Cardiac muscle cell (in vitro differentiated cells and primary cell): ENCODE measurements at regions not wholly inside any gene's neighbourhood (a gene's known extent, or its start where the extent isn't known, plus 50 kb on each side); places are given as distances from the start of the nearest gene placed in this dataset.
"Not testable (repeated sequence)": the region's sequence is repeated elsewhere in the genome, so short reads cannot be mapped to it uniquely, and the experiment has no call there.

ENCODE experiments used
- DNase-seq, 2 donors: peaks; one replicate each; pipeline versions ENCODE4 v3.0.0 to v3.0.0-alpha.2; 2010 to 2017; ENCODE audit warnings: low read depth in 1 of 2, low spot score in 1 of 2
- H3K27ac ChIP-seq: fragments of 200-600 bp; sonication (generic); 2 replicates; pipeline ENCODE4 v1.5.1; 2016
- H3K27me3 ChIP-seq: fragments of 200-600 bp; sonication (generic); 2 replicates; pipeline ENCODE4 v1.6.0; 2016; ENCODE audit warnings: control low read depth
- H3K36me3 ChIP-seq: fragments of 200-600 bp; sonication (generic); 2 replicates; pipeline ENCODE4 v1.5.1; 2016; ENCODE audit warnings: control low read depth
- H3K4me1 ChIP-seq: fragments of 200-600 bp; sonication (generic); 2 replicates; pipeline ENCODE4 v1.8.1; 2017; ENCODE audit warnings: low read depth, mild to moderate bottlenecking, mixed run types
- H3K4me3 ChIP-seq: fragments of 200-600 bp; sonication (generic); 2 replicates; pipeline ENCODE4 v1.5.1; 2016; ENCODE audit warnings: mild to moderate bottlenecking
- H3K9me3 ChIP-seq: fragments of 200-600 bp; sonication (generic); 2 replicates; pipeline ENCODE4 v1.5.1; 2017; ENCODE audit warnings: low read depth, mild to moderate bottlenecking, control low read depth
- TF ChIP-seq, protein P1 (sequence below): IDR thresholded peaks from 2 replicates; pipeline ENCODE4 v1.5.1; 2012; ENCODE audit warnings: low read depth, mild to moderate bottlenecking, low read length

DNA sequence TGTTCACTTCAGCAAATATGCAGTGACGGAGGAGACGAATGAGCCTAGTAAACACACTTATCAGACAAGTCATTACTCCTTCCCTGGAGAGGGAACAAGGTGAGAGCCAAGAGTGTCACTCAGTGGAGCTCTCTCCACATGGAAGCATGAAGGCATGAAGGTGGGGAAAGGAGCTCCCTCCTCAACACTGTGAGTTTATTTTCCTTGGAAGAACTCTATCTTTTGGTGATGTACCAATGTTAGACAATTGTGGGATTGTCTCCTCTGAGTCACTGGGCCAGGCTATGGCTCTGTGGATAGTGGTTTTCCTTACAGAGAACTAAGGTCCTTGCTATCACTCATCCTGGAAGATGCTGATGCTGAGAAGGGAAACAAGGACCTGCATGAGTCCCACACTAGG, 200.2 kb downstream of the CPEB2 start:
- no peak overlapping the region for H3K27ac ChIP-seq
- TF ChIP-seq, protein P1, sequence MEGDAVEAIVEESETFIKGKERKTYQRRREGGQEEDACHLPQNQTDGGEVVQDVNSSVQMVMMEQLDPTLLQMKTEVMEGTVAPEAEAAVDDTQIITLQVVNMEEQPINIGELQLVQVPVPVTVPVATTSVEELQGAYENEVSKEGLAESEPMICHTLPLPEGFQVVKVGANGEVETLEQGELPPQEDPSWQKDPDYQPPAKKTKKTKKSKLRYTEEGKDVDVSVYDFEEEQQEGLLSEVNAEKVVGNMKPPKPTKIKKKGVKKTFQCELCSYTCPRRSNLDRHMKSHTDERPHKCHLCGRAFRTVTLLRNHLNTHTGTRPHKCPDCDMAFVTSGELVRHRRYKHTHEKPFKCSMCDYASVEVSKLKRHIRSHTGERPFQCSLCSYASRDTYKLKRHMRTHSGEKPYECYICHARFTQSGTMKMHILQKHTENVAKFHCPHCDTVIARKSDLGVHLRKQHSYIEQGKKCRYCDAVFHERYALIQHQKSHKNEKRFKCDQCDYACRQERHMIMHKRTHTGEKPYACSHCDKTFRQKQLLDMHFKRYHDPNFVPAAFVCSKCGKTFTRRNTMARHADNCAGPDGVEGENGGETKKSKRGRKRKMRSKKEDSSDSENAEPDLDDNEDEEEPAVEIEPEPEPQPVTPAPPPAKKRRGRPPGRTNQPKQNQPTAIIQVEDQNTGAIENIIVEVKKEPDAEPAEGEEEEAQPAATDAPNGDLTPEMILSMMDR: no peak
- H3K4me3 ChIP-seq: no peak overlapping the region
- no peaks in the 10 kb centered on the region for H3K9me3 ChIP-seq
- peaks cover 15% of the 10 kb centered on the region for H3K4me1 ChIP-seq
- H3K27me3 ChIP-seq: no peaks in the 10 kb centered on the region
- no peak for DNase-seq
- no peaks in the 10 kb centered on the region for H3K36me3 ChIP-seq

DNA sequence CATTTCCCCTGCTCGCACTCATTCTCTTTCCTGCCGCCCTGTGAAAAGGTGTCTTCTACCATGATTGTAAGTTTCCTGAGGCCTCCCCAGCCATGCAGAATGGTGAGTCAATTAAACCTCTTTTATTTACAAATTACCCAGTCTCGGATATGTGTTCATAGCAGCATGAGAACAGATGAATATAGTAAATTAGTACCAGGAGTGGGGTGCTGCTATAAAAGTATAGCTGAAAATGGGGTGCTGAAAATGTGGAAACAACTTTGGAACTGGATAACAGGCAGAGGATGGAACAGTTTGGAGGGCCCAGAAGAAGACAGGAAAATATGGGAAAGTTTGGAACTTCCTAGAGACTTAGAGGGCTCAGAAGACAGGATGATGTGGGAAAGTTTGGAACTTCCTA, 204.2 kb downstream of the CPEB2 start:
- H3K36me3 ChIP-seq, H3K27me3 ChIP-seq, H3K27ac ChIP-seq, DNase-seq, H3K4me1 ChIP-seq, H3K9me3 ChIP-seq, H3K4me3 ChIP-seq: not testable (repeated sequence)

DNA sequence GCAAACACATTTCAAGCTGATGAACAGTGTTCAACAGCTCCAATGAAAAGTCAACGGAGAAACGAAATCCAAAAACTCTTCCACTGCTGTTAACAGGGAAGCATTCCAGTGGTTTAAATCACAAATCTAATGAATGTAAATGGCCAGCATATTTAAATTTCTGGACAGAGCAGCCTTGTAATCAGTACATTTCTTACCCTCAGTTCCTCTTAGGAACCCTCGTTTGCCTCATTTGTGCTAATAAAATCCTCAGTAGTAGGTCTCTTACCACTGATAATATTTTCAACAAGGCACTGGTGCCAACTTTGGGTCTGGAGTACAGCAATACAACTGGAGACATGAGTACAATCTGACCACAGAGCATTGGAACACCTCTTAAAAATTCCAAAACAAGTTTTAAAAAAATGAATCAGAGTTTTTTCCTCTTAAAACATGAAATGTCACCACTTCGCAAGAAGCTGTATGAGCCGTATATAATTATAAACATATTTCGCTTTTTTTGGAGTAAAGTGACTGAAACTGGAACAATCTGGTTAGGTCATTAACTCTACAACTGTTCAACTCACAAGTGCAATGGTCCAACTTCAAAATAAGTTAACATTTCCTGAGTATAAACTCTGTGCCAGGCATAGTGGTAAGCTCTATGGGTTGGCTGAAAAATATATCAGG, 211.2 kb downstream of the CPEB2 start:
- no peaks in the 10 kb centered on the region for H3K27me3 ChIP-seq
- TF ChIP-seq, protein P1: no peak
- peak in 1 of 2 donors; percentile 64 for DNase-seq
- H3K4me3 ChIP-seq: no peak overlapping the region
- H3K9me3 ChIP-seq: no peaks in the 10 kb centered on the region
- no peaks in the 10 kb centered on the region for H3K36me3 ChIP-seq
- H3K27ac ChIP-seq: no peak overlapping the region
- H3K4me1 ChIP-seq: no peaks in the 10 kb centered on the region

DNA sequence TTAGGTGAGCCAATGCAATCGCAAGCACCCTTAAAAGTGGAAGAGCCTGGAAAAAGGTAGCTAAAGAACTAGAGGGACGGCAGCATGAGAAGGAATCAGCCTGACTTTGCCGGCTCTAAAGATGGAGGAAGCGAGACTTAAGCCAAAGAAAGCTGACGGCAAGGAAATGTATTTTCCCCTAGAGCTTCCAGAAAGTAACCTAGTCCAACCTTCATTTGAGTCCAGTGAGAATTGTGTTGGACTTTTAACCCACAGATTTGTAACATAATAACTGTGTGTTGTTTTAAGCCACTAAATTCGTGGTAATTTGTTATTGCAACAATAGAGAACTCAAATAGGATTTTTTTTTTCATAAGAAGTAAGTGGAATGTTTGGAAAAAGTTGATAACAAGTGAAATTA, 212.7 kb upstream of the C1QTNF7 start:
- H3K9me3 ChIP-seq: no peaks in the 10 kb centered on the region
- H3K4me1 ChIP-seq: no peaks in the 10 kb centered on the region
- no peak overlapping the region for H3K4me3 ChIP-seq
- no peak overlapping the region for H3K27ac ChIP-seq
- TF ChIP-seq, protein P1: no peak
- DNase-seq: no peak
- H3K36me3 ChIP-seq: no peaks in the 10 kb centered on the region
- no peaks in the 10 kb centered on the region for H3K27me3 ChIP-seq

DNA sequence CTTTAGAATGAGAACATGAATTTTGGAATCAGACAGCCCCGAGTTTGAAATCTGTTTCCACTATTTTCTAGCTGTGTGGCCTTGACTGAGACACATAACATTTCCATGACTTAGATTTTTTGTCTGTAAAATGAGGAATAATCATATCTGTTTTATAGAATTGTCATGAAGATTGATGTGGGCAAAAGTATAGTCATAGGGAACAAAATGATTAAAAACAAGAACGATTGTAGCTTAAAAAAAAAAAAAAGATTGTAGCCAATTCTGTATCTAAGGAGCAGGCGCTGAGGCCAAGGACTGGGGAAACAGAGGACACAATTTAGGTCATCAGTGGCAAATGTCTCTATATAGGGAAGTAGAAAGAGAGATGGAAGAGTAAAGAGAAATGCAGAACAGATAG, 201.6 kb upstream of the C1QTNF7 start:
- DNase-seq: no peak
- no peaks in the 10 kb centered on the region for H3K36me3 ChIP-seq
- no peak overlapping the region for H3K4me3 ChIP-seq
- H3K9me3 ChIP-seq: no peaks in the 10 kb centered on the region
- H3K27me3 ChIP-seq: no peaks in the 10 kb centered on the region
- TF ChIP-seq, protein P1: no peak
- no peak overlapping the region for H3K27ac ChIP-seq
- no peaks in the 10 kb centered on the region for H3K4me1 ChIP-seq

DNA sequence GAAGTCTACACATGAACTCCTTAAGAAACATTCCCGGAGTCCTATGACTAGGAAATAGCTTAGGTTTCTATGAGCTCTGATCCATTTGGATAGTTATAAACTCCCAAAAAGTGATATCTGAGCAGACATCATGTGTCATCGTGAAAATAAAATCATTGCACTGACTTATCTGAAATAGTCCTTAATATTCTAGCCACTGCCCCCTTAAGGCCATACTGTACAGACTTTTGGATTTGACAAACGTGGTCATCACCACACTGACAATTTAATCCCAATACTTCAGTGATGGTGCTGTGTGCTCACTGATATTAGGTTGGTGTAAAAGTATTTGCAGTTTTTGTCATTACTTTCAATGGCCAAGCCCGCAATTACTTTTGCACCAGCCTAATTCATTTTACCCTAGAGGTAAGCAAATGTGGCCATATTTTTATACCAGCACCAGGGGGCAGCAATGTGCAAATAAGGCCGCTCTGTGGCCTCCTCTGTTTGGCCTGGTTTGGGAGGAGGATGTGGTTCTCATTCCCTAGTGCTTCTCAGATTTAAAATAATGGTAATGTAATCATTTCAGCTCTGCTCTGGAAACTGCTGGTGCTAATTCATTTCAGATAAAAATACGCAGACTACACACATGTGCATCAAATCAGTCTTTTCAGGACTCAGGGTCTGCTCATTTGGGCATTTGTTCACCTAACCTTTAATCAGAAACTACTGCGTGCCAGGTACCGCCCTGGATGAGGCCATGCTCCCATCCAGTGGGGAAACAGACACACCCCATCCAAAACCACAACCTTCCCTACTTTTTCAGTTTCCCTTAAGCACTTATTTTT, 196.4 kb upstream of the C1QTNF7 start:
- TF ChIP-seq, protein P1: peak; percentile 79
- Histone ChIP-seq H3K36me3 (no peaks in the 10 kb centered on the region), H3K9me3 (no peaks in the 10 kb centered on the region), H3K4me3 (no peak overlapping the region), H3K27ac (no peak overlapping the region), H3K4me1 (no peaks in the 10 kb centered on the region), H3K27me3 (no peaks in the 10 kb centered on the region)
- DNase-seq: peak; percentile 91 to 92
